Esophagus squamous epithelium (tissue), 5 donors: ENCODE measurements at regions not wholly inside any gene's neighbourhood (a gene's known extent, or its start where the extent isn't known, plus 50 kb on each side); places are given as distances from the start of the nearest gene placed in this dataset.

Experiments
- DNase-seq: peaks from one replicate; lab custom pipeline; 2025; lab: John Stamatoyannopoulos, UW
- H3K27ac ChIP-seq, 4 donors: fragments of 200-600 bp; sonication (generic); one replicate each; pipeline ENCODE4 v1.5.1; 2016 to 2019; ENCODE audit warnings: mild to moderate bottlenecking in 1 of 4
- H3K27me3 ChIP-seq, 4 donors: fragments of 200-600 bp; sonication (generic); 1 replicate in 3 of 4; 2 replicates in 1 of 4; pipeline versions ENCODE4 v1.5.1 to v1.6.0; 2017 to 2021; ENCODE audit warnings: antibody characterized with exemption in 1 of 4
- H3K36me3 ChIP-seq, 3 donors: fragments of 200-600 bp; sonication (generic); one replicate each; pipeline ENCODE4 v1.5.1; 2016 to 2019
- H3K4me1 ChIP-seq, 3 donors: fragments of 200-600 bp; sonication (generic); one replicate each; pipeline ENCODE4 v1.5.1; 2017 to 2019
- H3K4me3 ChIP-seq, 4 donors: fragments of 200-600 bp; sonication (generic); 1 replicate in 3 of 4; 2 replicates in 1 of 4; pipeline ENCODE4 v1.5.1; 2016 to 2019; ENCODE audit warnings: mild to moderate bottlenecking in 2 of 4, moderate library complexity in 1 of 4
- H3K9me3 ChIP-seq, 3 donors: fragments of 200-600 bp; sonication (generic); one replicate each; pipeline ENCODE4 v1.5.1; 2016 to 2019
- POLR2A ChIP-seq, 4 donors: fragments of 450-650 bp; IDR thresholded peaks; one replicate each; pipeline ENCODE4 v1.6.1; 2017; ENCODE audit warnings: antibody characterized with exemption in 4 of 4, mild to moderate bottlenecking in 4 of 4, moderate library complexity in 3 of 4
- WGBS, 2 donors: methylation state at CpG; one replicate each; pipeline ENCODE4 v1.1.5; 2018; 5-methylcytosine and 5-hydroxymethylcytosine counted together
- intact Hi-C: fragments of 100-400 bp; cut with DNase I; formaldehyde crosslinking; loops from one replicate; pipeline ENCODE4 v1.15.0; 2022
- TF ChIP-seq, protein P1 (sequence below), 6 experiments: fragments of 450-650 bp in 4 of 6; fragments of 200-600 bp in 2 of 6; sonication (generic) in 2 of 6; IDR thresholded peaks; one replicate each; pipeline ENCODE4 v1.5.1; 2016 to 2019; ENCODE audit warnings: antibody characterized with exemption in 6 of 6, mild to moderate bottlenecking in 4 of 6, moderate library complexity in 4 of 6
- donor health status: DM: yes; HTN: yes; CAD: no.

DNA sequence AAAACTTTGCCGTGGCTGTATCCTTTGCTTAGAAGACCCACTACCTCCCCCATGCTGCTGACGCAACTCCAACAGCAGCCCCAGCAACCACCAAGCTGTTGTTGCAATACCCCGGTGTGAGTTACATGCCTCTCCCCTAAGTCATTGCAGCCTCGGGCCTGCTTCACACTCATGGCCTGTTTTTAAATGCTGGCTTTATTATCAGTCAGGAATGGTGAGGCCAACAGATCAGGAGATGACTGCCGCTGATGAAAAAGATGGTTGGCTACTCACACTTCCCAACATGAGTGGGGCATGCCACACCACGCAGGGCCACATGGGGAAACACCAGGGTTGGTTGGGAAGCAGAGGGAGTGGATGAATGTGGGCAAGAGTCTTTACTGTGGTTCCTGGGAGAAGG, 171.5 kb upstream of the SYT13 start:
- no peaks in the 10 kb centered on the region for H3K9me3 ChIP-seq
- H3K36me3 ChIP-seq, result no peaks in the 10 kb centered on the region
- TF ChIP-seq, protein P1, sequence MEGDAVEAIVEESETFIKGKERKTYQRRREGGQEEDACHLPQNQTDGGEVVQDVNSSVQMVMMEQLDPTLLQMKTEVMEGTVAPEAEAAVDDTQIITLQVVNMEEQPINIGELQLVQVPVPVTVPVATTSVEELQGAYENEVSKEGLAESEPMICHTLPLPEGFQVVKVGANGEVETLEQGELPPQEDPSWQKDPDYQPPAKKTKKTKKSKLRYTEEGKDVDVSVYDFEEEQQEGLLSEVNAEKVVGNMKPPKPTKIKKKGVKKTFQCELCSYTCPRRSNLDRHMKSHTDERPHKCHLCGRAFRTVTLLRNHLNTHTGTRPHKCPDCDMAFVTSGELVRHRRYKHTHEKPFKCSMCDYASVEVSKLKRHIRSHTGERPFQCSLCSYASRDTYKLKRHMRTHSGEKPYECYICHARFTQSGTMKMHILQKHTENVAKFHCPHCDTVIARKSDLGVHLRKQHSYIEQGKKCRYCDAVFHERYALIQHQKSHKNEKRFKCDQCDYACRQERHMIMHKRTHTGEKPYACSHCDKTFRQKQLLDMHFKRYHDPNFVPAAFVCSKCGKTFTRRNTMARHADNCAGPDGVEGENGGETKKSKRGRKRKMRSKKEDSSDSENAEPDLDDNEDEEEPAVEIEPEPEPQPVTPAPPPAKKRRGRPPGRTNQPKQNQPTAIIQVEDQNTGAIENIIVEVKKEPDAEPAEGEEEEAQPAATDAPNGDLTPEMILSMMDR (IDR thresholded peaks at IDR 0.05), result no peak
- intact Hi-C loops, result no loop called here
- peaks cover 0 to 35% (median 0%) of the 10 kb centered on the region in 4 donors for H3K27me3 ChIP-seq
- 20 to 68% methylated on average over 3 to 4 of the region's 6 CpGs for WGBS, 2 donors
- H3K27ac ChIP-seq, result no peak overlapping the region
- no peak for DNase-seq
- no peaks in the 10 kb centered on the region for H3K4me1 ChIP-seq
- no peak overlapping the region for H3K4me3 ChIP-seq

DNA sequence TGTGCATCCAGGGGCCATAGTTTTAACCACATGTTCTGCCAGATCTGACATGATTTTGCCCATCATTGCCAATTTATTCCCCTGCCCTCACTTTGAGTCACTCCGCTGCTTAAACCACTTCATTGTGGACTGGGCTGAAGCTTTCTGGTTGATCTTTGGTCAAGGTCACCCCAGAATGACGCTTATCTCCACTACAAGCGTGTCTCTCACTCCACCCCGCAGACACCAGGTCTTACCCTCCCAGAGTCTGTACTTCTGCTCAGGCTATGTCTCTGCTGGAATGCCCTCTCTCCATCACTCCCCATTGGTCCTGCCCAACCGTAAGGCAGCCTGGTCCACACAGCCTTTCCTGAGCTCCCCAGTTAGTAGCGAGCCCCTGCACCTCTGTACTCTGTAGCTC, 170.5 kb upstream of the SYT13 start:
- Histone ChIP-seq H3K27ac (no peak overlapping the region), H3K9me3 (no peaks in the 10 kb centered on the region), H3K36me3 (no peaks in the 10 kb centered on the region), H3K27me3 (peaks cover 0 to 28% (median 0%) of the 10 kb centered on the region in 4 donors), H3K4me1 (no peaks in the 10 kb centered on the region), H3K4me3 (no peak overlapping the region)
- DNase-seq, result no peak
- intact Hi-C loops, result no loop called here
- WGBS, 2 donors, result 78 to 92% methylated on average over 5 to 6 of the region's 6 CpGs
- TF ChIP-seq POLR2A (IDR thresholded peaks at IDR 0.05), result no peak
- TF ChIP-seq, protein P1 (IDR thresholded peaks at IDR 0.05), result no peak

DNA sequence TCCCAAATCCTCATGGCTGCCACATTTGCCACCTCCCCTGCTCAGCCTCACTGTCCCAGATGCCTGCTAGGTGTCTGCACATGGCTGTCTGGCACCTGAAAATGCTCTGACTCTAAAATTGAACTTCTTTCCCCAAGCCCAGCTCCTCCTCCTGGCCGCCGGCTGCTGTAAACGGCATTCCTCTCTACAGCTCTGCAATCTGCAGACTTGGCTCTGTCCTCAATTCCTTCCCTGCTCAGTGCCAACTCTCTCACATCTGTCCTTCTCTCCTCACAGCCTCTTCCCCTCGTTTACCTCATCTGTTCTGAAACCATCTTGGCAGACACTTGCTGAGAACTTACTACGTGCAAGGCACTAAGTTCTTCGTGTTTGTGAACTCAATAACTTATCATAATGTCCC, 169.4 kb upstream of the SYT13 start:
- Histone ChIP-seq H3K9me3 (no peaks in the 10 kb centered on the region), H3K4me3 (no peak overlapping the region), H3K27ac (no peak overlapping the region), H3K36me3 (no peaks in the 10 kb centered on the region), H3K27me3 (peaks cover 0 to 19% (median 0%) of the 10 kb centered on the region in 4 donors), H3K4me1 (no peaks in the 10 kb centered on the region)
- 45 to 61% methylated on average over 6 of the region's 6 CpGs for WGBS, 2 donors
- DNase-seq, result no peak
- intact Hi-C loops, result no loop called here
- TF ChIP-seq POLR2A (IDR thresholded peaks at IDR 0.05), result no peak
- TF ChIP-seq, protein P1 (IDR thresholded peaks at IDR 0.05), result no peak

DNA sequence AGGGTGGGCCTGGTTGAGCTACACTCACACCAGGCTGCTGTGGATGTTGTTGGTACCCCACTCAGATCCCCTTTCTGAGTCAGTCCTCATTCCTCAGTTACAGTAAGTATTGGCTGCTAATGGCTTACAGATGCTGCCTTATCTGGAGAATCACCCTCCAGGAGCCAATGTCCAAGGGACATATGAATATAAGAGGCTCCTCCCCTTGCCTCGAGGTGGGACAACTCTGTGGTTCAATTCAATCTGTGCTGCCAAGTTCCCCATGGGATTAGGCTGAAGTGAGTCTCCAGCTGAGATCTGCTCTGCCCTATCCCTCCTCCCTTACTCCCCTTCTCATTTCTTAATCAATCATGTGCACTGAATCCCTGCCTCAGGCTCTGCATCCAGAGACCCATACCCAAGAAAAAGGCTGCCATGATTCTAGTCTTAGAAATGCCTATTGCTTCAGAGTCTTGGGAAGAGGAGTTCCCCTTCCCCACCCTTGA, 168.8 kb upstream of the SYT13 start:
- no peak overlapping the region for H3K4me3 ChIP-seq
- H3K27ac ChIP-seq, result no peak overlapping the region
- 43 to 75% methylated on average over 1 of the region's 1 CpG for WGBS, 2 donors
- peaks cover 0 to 19% (median 0%) of the 10 kb centered on the region in 4 donors for H3K27me3 ChIP-seq
- no peaks in the 10 kb centered on the region for H3K9me3 ChIP-seq
- no peak for TF ChIP-seq POLR2A (IDR thresholded peaks at IDR 0.05)
- TF ChIP-seq, protein P1 (IDR thresholded peaks at IDR 0.05), result no peak
- no peak for DNase-seq
- no peaks in the 10 kb centered on the region for H3K4me1 ChIP-seq
- intact Hi-C loops, result no loop called here
- H3K36me3 ChIP-seq, result no peaks in the 10 kb centered on the region

DNA sequence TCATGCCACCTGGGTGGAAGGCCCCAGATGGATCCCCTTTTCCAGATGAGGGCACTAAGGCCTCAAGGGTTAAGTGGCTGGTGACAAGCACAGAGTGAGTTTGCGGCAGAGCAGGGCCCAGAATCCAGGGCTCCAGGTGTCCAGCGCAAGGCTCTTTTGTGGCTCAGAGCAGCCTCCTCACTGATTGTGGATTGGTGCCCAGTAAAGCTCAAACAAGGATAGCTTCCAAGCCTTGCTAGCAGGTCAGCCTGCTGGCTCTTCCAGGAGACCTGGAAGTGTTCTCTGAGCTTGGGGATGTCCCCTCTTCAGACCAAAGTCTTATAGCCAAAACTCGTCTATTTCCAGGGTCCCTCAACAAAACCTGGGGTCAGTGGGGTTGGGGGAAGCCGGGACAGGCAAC, 167.6 kb upstream of the SYT13 start:
- intact Hi-C loops, result no loop called here
- DNase-seq, result no peak
- WGBS, 2 donors, result 80 to 100% methylated on average over 1 to 2 of the region's 4 CpGs
- H3K4me1 ChIP-seq, result no peaks in the 10 kb centered on the region
- peaks cover 0 to 17% (median 0%) of the 10 kb centered on the region in 4 donors for H3K27me3 ChIP-seq
- TF ChIP-seq, protein P1 (IDR thresholded peaks at IDR 0.05), result no peak
- no peak for TF ChIP-seq POLR2A (IDR thresholded peaks at IDR 0.05)
- no peaks in the 10 kb centered on the region for H3K36me3 ChIP-seq
- H3K27ac ChIP-seq, result no peak overlapping the region
- no peak overlapping the region for H3K4me3 ChIP-seq
- H3K9me3 ChIP-seq, result no peaks in the 10 kb centered on the region
